ENCODE measurements at regions not wholly inside any gene's neighbourhood (a gene's known extent, or its start where the extent isn't known, plus 50 kb on each side); places are given as distances from the start of the nearest gene placed in this dataset.

GRCh38 chr1:239931341-239931740, 160.3 kb upstream of the FMN2 start (continued):
- TF ChIP-seq, protein P1, sequence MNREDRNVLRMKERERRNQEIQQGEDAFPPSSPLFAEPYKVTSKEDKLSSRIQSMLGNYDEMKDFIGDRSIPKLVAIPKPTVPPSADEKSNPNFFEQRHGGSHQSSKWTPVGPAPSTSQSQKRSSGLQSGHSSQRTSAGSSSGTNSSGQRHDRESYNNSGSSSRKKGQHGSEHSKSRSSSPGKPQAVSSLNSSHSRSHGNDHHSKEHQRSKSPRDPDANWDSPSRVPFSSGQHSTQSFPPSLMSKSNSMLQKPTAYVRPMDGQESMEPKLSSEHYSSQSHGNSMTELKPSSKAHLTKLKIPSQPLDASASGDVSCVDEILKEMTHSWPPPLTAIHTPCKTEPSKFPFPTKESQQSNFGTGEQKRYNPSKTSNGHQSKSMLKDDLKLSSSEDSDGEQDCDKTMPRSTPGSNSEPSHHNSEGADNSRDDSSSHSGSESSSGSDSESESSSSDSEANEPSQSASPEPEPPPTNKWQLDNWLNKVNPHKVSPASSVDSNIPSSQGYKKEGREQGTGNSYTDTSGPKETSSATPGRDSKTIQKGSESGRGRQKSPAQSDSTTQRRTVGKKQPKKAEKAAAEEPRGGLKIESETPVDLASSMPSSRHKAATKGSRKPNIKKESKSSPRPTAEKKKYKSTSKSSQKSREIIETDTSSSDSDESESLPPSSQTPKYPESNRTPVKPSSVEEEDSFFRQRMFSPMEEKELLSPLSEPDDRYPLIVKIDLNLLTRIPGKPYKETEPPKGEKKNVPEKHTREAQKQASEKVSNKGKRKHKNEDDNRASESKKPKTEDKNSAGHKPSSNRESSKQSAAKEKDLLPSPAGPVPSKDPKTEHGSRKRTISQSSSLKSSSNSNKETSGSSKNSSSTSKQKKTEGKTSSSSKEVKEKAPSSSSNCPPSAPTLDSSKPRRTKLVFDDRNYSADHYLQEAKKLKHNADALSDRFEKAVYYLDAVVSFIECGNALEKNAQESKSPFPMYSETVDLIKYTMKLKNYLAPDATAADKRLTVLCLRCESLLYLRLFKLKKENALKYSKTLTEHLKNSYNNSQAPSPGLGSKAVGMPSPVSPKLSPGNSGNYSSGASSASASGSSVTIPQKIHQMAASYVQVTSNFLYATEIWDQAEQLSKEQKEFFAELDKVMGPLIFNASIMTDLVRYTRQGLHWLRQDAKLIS (CRISPR knock-in tag; IDR thresholded peaks at IDR 0.05): no peak
- TF ChIP-seq ZNF224 (CRISPR knock-in tag; IDR thresholded peaks at IDR 0.05): no peak
- TF ChIP-seq, protein P2, sequence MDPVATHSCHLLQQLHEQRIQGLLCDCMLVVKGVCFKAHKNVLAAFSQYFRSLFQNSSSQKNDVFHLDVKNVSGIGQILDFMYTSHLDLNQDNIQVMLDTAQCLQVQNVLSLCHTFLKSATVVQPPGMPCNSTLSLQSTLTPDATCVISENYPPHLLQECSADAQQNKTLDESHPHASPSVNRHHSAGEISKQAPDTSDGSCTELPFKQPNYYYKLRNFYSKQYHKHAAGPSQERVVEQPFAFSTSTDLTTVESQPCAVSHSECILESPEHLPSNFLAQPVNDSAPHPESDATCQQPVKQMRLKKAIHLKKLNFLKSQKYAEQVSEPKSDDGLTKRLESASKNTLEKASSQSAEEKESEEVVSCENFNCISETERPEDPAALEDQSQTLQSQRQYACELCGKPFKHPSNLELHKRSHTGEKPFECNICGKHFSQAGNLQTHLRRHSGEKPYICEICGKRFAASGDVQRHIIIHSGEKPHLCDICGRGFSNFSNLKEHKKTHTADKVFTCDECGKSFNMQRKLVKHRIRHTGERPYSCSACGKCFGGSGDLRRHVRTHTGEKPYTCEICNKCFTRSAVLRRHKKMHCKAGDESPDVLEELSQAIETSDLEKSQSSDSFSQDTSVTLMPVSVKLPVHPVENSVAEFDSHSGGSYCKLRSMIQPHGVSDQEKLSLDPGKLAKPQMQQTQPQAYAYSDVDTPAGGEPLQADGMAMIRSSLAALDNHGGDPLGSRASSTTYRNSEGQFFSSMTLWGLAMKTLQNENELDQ (CRISPR knock-in tag; IDR thresholded peaks at IDR 0.05; ENCODE audit: borderline replicate concordance): no peak
- no peak for TF ChIP-seq KLF1 (tag; IDR thresholded peaks at IDR 0.05)
- no peak for TF ChIP-seq E2F8 (IDR thresholded peaks at IDR 0.05; ENCODE audit: low read depth, partially characterized antibody)
- no peak for TF ChIP-seq SMARCA5 (IDR thresholded peaks at IDR 0.05)

Measured in K562 (cell line).